AML-193 (cell line): ENCODE measurements at regions not wholly inside any gene's neighbourhood (a gene's known extent, or its start where the extent isn't known, plus 50 kb on each side); places are given as distances from the start of the nearest gene placed in this dataset.
A peak's percentile ranks its signal among the peaks of the same experiment; 100 is the strongest.
"Not testable (repeated sequence)": the region's sequence is repeated elsewhere in the genome, so short reads cannot be mapped to it uniquely, and the experiment has no call there.

ENCODE experiments used
- DNase-seq, 2 experiments: peaks; one replicate each; lab custom pipeline; 2025; lab: John Stamatoyannopoulos, UW

DNA sequence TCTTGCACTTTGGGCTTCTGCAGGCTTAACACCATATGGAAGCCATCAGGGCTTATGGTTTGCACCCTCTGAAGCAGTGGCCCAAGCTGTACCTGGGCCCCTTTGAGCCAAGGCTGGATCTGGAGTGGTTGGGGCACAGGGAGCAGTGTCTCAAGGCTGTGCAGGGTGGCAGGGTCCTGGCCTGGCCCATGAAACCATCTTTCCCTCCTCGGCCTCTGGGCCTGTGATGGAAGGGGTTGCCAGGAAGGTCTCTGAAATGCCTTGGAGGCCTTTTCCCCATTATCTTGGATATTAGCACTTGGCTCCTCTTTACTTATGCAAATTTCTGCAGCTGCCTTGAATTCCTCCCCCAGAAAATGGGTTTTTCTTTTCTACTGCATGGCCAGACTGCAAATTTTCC is 134.7 kb upstream of the USP9X start:
- DNase-seq, result no peak

DNA sequence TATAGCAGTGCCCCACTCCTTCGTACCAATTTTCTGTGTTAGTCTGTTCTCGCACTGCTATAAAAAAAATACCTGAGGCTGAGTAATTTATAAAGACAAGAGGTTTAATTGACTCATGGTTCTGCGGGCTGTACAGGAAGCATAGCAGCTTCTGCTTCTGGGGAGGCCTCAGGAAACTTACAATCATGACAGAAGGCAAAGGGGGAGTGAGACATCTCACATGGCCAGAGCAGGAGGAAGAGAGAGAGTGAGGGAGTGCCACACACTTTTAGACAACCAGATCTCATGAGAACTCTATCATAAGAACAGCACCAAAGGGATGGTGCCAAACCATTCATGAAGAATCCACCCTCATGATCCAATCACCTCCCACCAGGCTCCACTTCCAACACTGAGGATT is 133.8 kb upstream of the USP9X start:
- not testable (repeated sequence) for DNase-seq

DNA sequence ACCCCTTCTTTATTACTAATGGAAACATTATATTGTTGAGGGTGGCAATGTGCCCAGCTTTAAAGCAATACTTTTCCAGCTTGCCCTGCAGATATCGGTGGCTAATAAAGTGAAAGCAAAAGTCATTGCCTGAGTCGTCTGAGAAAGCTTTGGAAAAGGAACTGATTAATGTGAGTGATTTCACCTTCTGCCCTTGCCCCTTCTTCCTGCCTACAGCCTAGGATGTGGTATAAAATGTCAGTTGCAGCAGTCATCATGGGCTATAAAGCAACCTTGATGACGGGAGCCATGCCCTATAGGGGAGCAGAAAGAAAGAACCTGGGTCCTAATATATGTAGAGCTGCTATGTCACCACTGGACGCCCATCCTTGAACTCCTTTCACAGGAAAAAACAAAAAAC is 132.4 kb upstream of the USP9X start:
- peak in 1 of 2 experiments; percentile 1 for DNase-seq

GRCh38 chrX:40953369-40953768 is 131.9 kb upstream of the USP9X start:
- DNase-seq, result peak in 1 of 2 experiments; percentile 0

DNA sequence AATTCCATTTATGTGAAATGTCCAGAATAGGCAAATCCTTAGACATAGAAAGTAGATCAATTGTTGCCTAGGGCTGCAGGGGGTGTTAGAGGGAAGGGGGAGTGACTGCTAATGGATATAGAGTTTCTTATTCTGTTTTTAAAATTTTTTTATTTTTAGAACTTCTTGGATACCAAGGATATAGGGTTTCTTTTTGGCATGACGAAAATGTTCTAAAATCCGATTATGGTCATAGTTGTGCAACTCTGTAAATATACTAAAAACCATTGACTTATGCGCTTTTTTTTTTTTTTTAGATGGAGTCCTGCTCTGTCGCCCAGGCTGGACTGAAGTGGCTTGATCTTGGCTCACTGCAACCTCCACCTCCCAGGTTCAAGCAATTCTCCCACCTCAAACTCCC is 125.2 kb upstream of the USP9X start:
- DNase-seq, result no peak

DNA sequence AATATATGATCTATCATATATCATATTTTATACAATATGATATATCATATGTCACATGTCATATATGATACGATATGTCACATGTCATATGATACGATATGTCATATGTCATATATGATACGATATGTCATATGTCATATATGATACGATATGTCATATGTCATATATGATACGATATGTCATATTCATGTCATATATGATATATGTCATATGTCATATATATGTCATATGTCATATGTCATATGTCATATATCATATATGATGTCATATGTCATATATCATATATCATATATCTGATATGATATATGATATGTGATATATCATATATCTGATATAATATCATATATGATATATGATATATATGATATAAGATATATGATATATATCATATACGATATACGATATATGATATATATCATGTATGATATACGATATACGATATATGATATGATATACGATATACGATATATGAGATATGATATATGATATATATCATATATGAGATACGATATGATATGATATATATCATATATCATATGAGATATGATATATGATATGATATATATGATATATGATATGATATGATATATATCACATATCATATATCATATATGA is 122.3 kb upstream of the USP9X start:
- DNase-seq, result no peak

GRCh38 chrX:40964008-40964407 is 121.2 kb upstream of the USP9X start:
- no peak for DNase-seq

DNA sequence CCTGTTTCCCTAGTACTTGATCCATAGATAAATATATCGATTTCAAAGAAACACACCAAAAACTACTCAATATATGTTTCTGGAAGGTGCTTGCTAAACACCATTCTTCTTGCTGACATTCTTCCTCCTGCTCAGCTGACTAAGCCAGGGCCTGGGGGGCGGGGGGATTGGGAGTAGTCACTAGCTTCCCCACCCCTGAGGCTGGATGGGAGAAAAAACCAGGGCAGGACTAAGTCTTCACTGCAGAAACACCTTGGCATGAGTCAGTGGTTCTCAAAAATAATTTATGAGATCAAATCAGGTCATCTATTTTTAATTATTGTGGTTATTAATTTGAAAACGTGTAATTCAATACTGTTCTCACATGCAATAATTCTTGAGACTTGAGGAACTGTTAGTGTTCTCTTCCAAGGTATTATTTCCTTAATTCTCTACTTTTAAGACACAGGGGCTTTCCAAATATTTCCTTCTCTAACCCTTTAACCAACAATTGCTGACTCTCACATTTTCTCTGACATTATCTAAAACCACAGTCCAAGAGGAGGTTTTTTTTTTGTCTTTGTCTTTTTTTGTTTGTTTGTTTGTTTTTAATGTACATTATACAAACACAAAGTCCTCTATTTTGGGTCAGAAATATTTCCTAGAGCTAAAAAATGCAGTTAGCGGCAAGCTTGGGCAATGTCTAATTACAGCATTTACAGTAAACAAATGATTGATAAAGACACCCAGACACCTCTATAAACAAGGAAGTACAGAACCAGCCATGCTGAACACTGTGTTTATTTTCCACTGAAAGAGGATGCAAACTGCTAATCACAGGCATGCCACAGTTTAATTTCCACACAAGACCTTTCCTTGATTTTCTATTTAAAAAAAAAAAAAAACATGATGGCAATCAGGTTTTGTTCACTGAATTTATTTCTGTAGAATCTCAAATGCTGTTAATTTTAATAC is 120.3 kb upstream of the USP9X start:
- DNase-seq, result no peak

DNA sequence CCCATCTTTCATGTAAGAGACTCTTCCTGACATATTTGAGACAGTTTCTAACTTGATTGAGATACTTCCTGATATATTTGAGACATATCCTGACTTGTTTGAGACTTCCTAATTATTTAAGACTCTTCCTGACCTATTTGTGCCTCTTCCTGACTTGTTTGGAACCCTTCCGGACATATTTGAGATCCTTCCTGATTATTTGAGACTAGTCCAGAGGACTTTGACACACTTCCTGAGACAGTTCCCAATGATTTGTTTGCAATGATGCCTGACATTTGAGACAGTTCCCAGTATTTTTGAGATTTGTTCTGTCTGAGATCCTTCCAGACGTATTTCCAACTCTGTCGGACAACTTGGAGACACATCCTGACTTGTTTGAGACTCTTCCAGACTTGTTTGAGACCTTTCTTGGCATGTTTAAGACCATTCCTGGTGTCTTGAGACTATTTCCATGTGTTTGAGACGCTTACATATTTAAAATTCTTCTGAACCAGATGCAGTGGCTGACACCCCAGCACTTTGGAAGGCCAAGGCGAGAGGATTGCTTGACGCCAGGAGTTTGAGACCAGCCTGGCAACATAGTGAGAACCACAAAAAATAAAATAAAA is 118.9 kb upstream of the USP9X start:
- DNase-seq, result no peak

DNA sequence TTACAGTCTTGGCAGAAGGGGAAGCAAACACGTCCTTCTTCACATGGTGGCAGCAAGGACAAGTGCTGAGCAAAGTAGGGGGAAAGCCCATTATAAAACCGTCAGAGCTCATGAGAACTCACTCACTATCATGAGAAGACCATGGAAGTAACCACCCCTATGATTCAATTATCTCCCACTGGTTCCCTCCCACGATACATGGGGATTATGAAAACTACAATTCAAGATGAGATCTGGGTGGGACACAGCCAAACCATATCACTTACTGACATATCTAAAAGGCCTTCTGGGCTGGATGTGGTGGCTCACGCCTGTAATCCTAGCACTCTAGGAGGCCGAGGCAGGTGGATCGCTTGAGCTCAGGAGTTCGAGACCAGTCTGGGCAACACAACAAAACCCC is 117.1 kb upstream of the USP9X start:
- no peak for DNase-seq

- DNase-seq, result no peak
Measured at GRCh38 chrX:40971736-40972135, 113.5 kb upstream of the USP9X start.

GRCh38 chrX:40973619-40974018 is 111.6 kb upstream of the USP9X start:
- DNase-seq, result no peak

DNA sequence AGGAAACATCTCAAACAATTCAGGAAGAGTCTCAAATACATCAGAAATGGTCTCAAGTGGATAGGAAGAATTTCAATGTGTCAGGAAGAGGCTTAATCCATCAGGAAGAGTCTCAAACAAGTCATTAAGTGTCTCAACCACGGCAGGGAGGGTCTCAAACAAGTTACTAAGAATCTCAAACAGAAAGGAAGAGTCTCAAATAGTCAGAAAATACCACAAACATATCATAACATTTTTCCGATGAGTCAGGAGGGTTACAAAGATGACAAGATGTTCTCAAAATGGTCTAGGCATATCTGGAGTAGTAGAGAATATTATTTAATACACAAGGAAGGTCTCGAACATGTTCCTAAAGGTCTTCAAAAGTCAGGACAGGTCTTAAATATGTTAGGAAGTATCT is 109.3 kb upstream of the USP9X start:
- DNase-seq, result no peak

GRCh38 chrX:40976981-40977380 is 108.3 kb upstream of the USP9X start:
- no peak for DNase-seq

DNA sequence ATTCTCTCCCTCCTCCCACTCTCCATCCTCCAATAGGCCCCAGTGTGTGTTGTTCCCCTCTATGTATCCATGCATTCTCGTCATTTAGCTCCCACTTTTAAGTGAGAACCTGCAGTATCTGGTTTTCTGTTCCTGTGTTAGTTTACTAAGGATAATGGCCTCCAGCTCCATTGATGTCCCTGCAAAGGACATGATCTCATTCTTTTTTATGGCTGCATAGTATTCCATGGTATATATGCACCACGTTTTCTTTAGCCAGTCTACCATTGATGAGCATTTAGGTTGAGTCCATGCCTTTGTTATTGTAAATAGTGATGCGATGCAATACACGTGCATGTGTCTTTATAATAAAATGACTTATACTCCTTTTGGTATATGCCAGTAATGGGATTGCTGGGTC is 100.3 kb upstream of the USP9X start:
- DNase-seq, result no peak

DNA sequence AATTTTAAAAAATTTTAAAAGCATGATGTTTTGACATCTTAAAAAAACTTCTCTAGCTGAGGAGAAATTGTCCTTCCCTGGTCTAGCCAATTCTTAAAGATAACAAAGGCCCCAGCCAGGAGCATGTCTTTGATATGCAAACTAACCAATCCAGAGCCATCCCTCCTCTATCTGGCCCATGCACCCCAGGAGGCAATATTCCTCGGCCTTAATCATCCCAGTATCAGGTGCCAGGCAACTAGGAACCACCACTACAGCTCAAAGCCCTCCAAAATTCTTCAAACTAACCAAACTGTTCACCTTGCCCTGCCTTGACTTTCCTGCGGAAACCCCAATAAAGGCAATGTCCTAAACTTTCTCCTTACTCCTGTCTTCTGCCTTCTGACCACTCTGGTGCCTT is 97.8 kb upstream of the USP9X start:
- no peak for DNase-seq

- DNase-seq, result no peak
Measured at GRCh38 chrX:40988100-40988499, 97.1 kb upstream of the USP9X start.

GRCh38 chrX:40993395-40993794 is 91.8 kb upstream of the USP9X start:
- not testable (repeated sequence) for DNase-seq

DNA sequence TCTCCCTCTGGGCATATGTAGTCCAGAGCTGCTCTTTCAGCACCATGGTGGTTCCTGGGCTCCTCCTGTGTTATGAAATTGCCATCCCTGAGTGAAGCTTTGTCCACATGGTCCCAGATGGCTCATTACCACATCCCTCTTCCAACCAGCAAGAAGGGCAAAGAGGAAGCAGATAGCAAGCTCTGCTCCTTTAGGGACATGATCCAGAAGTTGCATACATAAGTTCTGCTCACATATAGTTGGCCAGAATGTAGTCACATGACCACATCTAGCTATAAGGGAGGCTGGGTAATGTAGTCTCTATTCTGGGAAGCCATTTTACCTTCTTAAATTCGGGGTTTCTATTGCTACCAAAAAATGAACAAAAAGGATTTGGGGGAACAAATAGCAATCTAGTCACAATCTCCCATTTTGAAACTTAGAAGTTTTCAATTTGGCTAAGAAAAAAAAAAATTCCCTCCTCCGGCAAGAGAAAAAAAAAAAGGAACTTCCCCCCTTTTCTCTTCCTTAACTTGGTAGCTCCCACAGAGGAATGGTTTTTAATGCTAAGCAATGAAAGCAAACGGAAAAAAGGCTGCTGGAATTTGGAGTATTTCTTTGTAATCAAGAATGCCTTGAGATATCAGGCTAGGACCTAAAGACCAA is 88.2 kb upstream of the USP9X start:
- DNase-seq, result peak; percentile 84 to 86

DNA sequence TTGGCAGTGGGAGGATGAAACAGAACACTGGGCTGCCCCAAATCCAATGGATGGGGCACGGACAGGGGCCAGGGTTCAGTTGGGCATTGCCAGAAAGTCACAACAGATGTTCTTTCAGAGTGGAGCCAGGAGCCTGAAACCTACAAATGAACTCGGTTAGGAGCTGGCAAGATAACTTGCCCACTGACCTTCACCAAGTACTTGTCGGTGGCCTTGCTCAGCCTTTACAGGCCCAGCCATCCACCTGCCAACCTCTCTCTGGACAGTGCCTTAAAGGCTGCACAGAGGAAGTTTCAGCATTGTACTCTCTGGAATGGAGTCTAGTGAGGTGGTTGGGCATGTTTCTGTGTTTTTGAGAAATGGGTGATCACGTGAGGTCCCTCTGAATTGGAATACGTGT is 87.1 kb upstream of the USP9X start:
- DNase-seq, result no peak

DNA sequence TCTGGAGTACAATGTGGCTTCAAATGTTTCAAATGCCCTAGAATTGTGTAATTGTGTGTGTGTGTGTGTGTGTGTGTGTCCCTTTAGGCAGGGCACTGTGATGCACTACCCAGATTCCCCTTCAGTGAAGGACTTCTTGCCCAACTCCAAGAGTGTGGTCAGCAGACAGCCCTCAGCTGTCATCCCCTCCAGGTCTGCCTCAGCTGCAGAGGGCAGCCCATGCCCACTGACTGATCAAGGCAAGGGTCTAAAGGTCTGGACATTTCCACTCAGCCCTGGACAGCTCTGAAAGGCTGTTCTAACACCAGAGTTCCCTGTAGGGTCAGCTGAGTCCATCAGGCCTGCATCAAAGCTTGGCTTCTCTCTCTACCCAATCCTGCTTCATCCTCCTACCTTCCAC is 83.9 kb upstream of the USP9X start:
- no peak for DNase-seq

DNA sequence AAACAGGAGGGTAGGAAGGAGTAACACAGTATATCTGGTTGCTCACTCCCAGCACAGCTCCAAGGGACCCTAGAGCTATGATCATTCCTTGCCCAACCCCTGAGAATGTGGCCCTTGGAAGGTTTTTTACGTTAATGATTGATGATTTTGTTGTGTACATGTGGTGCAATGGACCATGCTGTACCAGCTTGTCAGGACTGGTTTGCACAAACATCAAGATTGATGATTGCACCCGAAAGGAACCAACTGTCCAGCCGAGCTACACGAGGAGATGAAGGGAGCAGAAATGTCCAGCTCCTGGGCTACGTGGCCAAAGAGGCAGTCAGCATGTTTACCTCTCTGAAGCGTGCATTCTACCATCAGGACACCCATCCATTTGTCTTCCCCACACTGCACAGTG is 83.2 kb upstream of the USP9X start:
- no peak for DNase-seq
